ENCODE measurements at regions not wholly inside any gene's neighbourhood (a gene's known extent, or its start where the extent isn't known, plus 50 kb on each side); places are given as distances from the start of the nearest gene placed in this dataset.

DNA sequence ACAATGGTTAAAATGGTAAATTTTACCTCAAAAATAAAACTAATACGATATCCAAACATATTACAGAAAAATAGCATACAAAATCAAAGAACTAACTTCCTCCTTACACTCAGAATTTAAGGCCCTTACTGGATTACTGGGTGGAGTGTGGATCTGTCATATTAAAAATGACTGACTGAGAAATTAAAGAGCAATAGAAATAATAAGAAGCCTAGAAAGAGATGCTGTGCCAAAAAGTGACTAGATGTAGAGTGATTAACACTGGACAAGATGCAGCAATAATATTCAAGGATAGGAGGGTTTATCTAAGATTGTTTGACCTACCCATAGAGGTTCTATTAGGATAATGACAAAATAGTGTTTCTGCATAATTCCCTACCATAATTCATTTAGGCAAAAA is 424.3 kb downstream of the SETD4 start:
- no peak for TF ChIP-seq POLR2A (IDR thresholded peaks at IDR 0.05)
- TF ChIP-seq, protein P1, sequence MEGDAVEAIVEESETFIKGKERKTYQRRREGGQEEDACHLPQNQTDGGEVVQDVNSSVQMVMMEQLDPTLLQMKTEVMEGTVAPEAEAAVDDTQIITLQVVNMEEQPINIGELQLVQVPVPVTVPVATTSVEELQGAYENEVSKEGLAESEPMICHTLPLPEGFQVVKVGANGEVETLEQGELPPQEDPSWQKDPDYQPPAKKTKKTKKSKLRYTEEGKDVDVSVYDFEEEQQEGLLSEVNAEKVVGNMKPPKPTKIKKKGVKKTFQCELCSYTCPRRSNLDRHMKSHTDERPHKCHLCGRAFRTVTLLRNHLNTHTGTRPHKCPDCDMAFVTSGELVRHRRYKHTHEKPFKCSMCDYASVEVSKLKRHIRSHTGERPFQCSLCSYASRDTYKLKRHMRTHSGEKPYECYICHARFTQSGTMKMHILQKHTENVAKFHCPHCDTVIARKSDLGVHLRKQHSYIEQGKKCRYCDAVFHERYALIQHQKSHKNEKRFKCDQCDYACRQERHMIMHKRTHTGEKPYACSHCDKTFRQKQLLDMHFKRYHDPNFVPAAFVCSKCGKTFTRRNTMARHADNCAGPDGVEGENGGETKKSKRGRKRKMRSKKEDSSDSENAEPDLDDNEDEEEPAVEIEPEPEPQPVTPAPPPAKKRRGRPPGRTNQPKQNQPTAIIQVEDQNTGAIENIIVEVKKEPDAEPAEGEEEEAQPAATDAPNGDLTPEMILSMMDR (IDR thresholded peaks at IDR 0.05), result no peak

Data from adrenal gland (tissue), 5 donors.